ENCODE measurements at regions not wholly inside any gene's neighbourhood (a gene's known extent, or its start where the extent isn't known, plus 50 kb on each side); places are given as distances from the start of the nearest gene placed in this dataset.
A peak's percentile ranks its signal among the peaks of the same experiment; 100 is the strongest.

DNA sequence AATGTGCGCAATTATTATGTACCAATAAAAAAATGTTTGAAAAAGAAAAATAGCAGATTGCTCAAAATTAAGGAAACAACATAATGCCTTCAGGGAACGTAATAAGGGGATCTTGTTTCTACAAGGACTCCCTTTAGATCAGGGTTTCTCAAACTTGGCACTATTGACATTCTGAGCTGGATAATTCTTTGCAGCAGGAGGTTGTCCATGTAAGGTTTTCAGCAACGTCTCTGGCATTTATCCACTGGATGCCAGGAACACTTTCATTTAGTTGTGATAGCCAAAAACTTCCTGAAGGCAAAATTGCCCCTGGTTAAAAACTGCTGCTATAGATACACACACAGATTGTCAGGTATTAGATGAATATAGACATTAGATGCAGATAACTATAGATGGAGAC is 666.7 kb upstream of the ADAMTS5 start:
- ATAC-seq (no peak), DNase-seq (peak in 1 of 2 donors; percentile 3)
- no peak for TF ChIP-seq CTCF (IDR thresholded peaks at IDR 0.05)
- peaks cover 0 to 6% (median 0%) of the 10 kb centered on the region in 11 donors for H3K9me3 ChIP-seq
- no peaks in the 10 kb centered on the region for H3K27me3 ChIP-seq
- intact Hi-C loops (cut with DNase I) = no loop called here
- H3K4me3 ChIP-seq = no peak overlapping the region
- H3K4me1 ChIP-seq = no peaks in the 10 kb centered on the region
- no peak overlapping the region for H3K27ac ChIP-seq
- no peaks in the 10 kb centered on the region for H3K36me3 ChIP-seq
- 59 to 61% methylated on average over 3 of the region's 3 CpGs for WGBS, 2 donors

GRCh38 chr21:27631471-27631870 is 664.6 kb upstream of the ADAMTS5 start:
- Histone ChIP-seq H3K4me3 (no peak overlapping the region), H3K4me1 (no peaks in the 10 kb centered on the region), H3K27ac (no peak overlapping the region), H3K27me3 (no peaks in the 10 kb centered on the region), H3K36me3 (no peaks in the 10 kb centered on the region), H3K9me3 (peaks cover 0 to 6% (median 0%) of the 10 kb centered on the region in 11 donors)
- WGBS, 2 donors = 24 to 46% methylated on average over 1 of the region's 1 CpG
- no peak for TF ChIP-seq CTCF (IDR thresholded peaks at IDR 0.05)
- intact Hi-C loops (cut with DNase I) = no loop called here
- DNase-seq (no peak), ATAC-seq (no peak)

DNA sequence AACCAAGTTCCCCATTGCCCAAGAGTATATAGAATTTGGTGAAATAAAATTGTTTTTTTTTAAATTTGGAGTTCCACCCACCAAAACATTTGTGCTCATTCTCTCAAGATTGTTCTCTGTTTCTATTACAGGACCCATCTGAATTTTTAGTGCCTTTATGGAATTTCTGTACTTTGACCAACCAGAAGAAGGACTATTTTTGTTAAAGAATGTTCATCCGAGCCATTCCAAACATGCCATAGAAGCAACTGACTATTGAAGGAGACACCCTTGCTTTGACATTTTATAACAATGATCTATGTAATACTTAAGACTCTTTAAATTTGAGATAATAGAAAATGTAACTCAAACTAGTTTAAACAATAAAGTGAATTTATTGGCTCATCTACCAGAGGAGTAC is 655.7 kb upstream of the ADAMTS5 start:
- Histone ChIP-seq H3K27me3 (no peaks in the 10 kb centered on the region), H3K4me1 (no peaks in the 10 kb centered on the region), H3K36me3 (no peaks in the 10 kb centered on the region), H3K9me3 (peaks cover 0 to 32% (median 0%) of the 10 kb centered on the region in 11 donors), H3K27ac (no peak overlapping the region), H3K4me3 (no peak overlapping the region)
- TF ChIP-seq CTCF (IDR thresholded peaks at IDR 0.05) = no peak
- intact Hi-C loops (cut with DNase I) = no loop called here
- no peak for DNase-seq
- WGBS, 2 donors = 78 to 85% methylated on average over 1 of the region's 1 CpG
- ATAC-seq = no peak

GRCh38 chr21:27614231-27614630 is 647.3 kb upstream of the ADAMTS5 start:
- peaks cover 0 to 22% (median 0%) of the 10 kb centered on the region in 11 donors for H3K9me3 ChIP-seq
- intact Hi-C loops (cut with DNase I) = no loop called here
- no peaks in the 10 kb centered on the region for H3K4me1 ChIP-seq
- 82 to 89% methylated on average over 2 of the region's 2 CpGs for whole genome bisulfite sequencing, 2 donors
- no peak for DNase-seq
- no peaks in the 10 kb centered on the region for H3K27me3 ChIP-seq
- H3K36me3 ChIP-seq = no peaks in the 10 kb centered on the region
- ATAC-seq = no peak
- no peak overlapping the region for H3K27ac ChIP-seq
- H3K4me3 ChIP-seq = no peak overlapping the region
- no peak for TF ChIP-seq CTCF (IDR thresholded peaks at IDR 0.05)

Data from heart right ventricle (tissue), 16 donors.